KMS-11 (cell line): ENCODE measurements at regions not wholly inside any gene's neighbourhood (a gene's known extent, or its start where the extent isn't known, plus 50 kb on each side); places are given as distances from the start of the nearest gene placed in this dataset.

Experiments
- H2AFZ ChIP-seq: fragments of 200-600 bp; sonication (generic); 2 replicates; pipeline ENCODE4 v1.6.1; 2016; ENCODE audit warnings: antibody characterized with exemption, mixed run types, low read depth
- H3K27ac ChIP-seq: fragments of 200-600 bp; sonication (generic); 2 replicates; pipeline ENCODE4 v1.6.1; 2016; ENCODE audit warnings: mild to moderate bottlenecking, mixed run types
- H3K27me3 ChIP-seq: fragments of 200-600 bp; sonication (generic); 2 replicates; pipeline ENCODE4 v1.6.1; 2017; ENCODE audit warnings: mild to moderate bottlenecking, low read depth, mixed run types, moderate library complexity; ENCODE audit not compliant: insufficient read depth
- H3K36me3 ChIP-seq: fragments of 200-600 bp; sonication (generic); 2 replicates; pipeline ENCODE4 v1.6.1; 2017; ENCODE audit warnings: mild to moderate bottlenecking, mixed run types; ENCODE audit not compliant: insufficient read depth
- H3K4me1 ChIP-seq: fragments of 200-600 bp; sonication (generic); 2 replicates; pipeline ENCODE4 v1.6.1; 2016; ENCODE audit warnings: mild to moderate bottlenecking, low read depth, mixed run types; ENCODE audit not compliant: poor library complexity, severe bottlenecking
- H3K4me2 ChIP-seq: fragments of 200-600 bp; sonication (generic); 2 replicates; pipeline ENCODE4 v1.7.0; 2016; ENCODE audit warnings: mild to moderate bottlenecking, mixed run types
- H3K4me3 ChIP-seq: fragments of 200-600 bp; sonication (generic); IDR thresholded peaks from 2 replicates; pipeline ENCODE4 v1.6.1; 2017; ENCODE audit warnings: low read depth, low read length, mixed read lengths; ENCODE audit not compliant: insufficient read depth
- H3K79me2 ChIP-seq: fragments of 200-600 bp; sonication (generic); 2 replicates; pipeline ENCODE4 v1.6.1; 2016; ENCODE audit warnings: low read depth, mixed run types; ENCODE audit not compliant: insufficient read depth
- H3K9ac ChIP-seq: fragments of 200-600 bp; sonication (generic); 2 replicates; pipeline ENCODE4 v1.6.1; 2016; ENCODE audit warnings: mild to moderate bottlenecking, mixed run types
- H4K20me1 ChIP-seq: fragments of 200-600 bp; sonication (generic); 2 replicates; pipeline ENCODE4 v1.6.1; 2016; ENCODE audit warnings: mild to moderate bottlenecking, mixed run types; ENCODE audit not compliant: insufficient read depth
- CTCF ChIP-seq: fragments of 200-600 bp; sonication (generic); conservative IDR thresholded peaks from 2 replicates; pipeline ENCODE4 v1.6.1; 2017; ENCODE audit warnings: low read depth, mild to moderate bottlenecking, antibody characterized with exemption, low read length, moderate library complexity, mixed read lengths

- no peaks in the 10 kb centered on the region for H4K20me1 ChIP-seq
- H3K4me3 ChIP-seq: no peak overlapping the region
- TF ChIP-seq CTCF: no peak
- no peaks in the 10 kb centered on the region for H3K36me3 ChIP-seq
- H3K4me1 ChIP-seq: no peaks in the 10 kb centered on the region
- H2AFZ ChIP-seq: no peak overlapping the region
- H3K9ac ChIP-seq: no peak overlapping the region
- no peak overlapping the region for H3K27ac ChIP-seq
- H3K4me2 ChIP-seq: no peak overlapping the region
- H3K27me3 ChIP-seq: no peaks in the 10 kb centered on the region
- H3K79me2 ChIP-seq: no peaks in the 10 kb centered on the region
Observed at GRCh38 chr9:1738511-1739100, 276.5 kb upstream of the SMARCA2 start.

GRCh38 chr9:1743121-1743960, 271.8 kb upstream of the SMARCA2 start:
- Histone ChIP-seq H4K20me1 (no peaks in the 10 kb centered on the region), H3K4me2 (no peak overlapping the region), H2AFZ (no peak overlapping the region), H3K36me3 (no peaks in the 10 kb centered on the region), H3K27me3 (no peaks in the 10 kb centered on the region), H3K4me1 (no peaks in the 10 kb centered on the region), H3K4me3 (no peak overlapping the region), H3K27ac (no peak overlapping the region), H3K79me2 (no peaks in the 10 kb centered on the region), H3K9ac (no peak overlapping the region)
- TF ChIP-seq CTCF: no peak

GRCh38 chr9:1745980-1746379, 269.2 kb upstream of the SMARCA2 start:
- Histone ChIP-seq H3K4me2 (no peak overlapping the region), H3K79me2 (no peaks in the 10 kb centered on the region), H3K9ac (no peak overlapping the region), H3K27ac (no peak overlapping the region), H2AFZ (no peak overlapping the region), H3K36me3 (no peaks in the 10 kb centered on the region), H3K27me3 (no peaks in the 10 kb centered on the region), H3K4me3 (no peak overlapping the region), H4K20me1 (no peaks in the 10 kb centered on the region), H3K4me1 (no peaks in the 10 kb centered on the region)
- TF ChIP-seq CTCF: no peak

- Histone ChIP-seq H3K4me2 (no peak overlapping the region), H3K79me2 (no peaks in the 10 kb centered on the region), H2AFZ (no peak overlapping the region), H3K27ac (no peak overlapping the region), H3K9ac (no peak overlapping the region), H4K20me1 (no peaks in the 10 kb centered on the region), H3K27me3 (no peaks in the 10 kb centered on the region), H3K4me3 (no peak overlapping the region), H3K36me3 (no peaks in the 10 kb centered on the region), H3K4me1 (no peaks in the 10 kb centered on the region)
- TF ChIP-seq CTCF: no peak
Observed at GRCh38 chr9:1747417-1747967, 267.7 kb upstream of the SMARCA2 start.
